Femur (tissue), 1 donor: ENCODE measurements at regions not wholly inside any gene's neighbourhood (a gene's known extent, or its start where the extent isn't known, plus 50 kb on each side); places are given as distances from the start of the nearest gene placed in this dataset.
"Not testable (repeated sequence)": the region's sequence is repeated elsewhere in the genome, so short reads cannot be mapped to it uniquely, and the experiment has no call there.

Experiments used
- DNase-seq: peaks from one replicate; pipeline ENCODE4 v3.0.0-alpha.2; 2017

DNA sequence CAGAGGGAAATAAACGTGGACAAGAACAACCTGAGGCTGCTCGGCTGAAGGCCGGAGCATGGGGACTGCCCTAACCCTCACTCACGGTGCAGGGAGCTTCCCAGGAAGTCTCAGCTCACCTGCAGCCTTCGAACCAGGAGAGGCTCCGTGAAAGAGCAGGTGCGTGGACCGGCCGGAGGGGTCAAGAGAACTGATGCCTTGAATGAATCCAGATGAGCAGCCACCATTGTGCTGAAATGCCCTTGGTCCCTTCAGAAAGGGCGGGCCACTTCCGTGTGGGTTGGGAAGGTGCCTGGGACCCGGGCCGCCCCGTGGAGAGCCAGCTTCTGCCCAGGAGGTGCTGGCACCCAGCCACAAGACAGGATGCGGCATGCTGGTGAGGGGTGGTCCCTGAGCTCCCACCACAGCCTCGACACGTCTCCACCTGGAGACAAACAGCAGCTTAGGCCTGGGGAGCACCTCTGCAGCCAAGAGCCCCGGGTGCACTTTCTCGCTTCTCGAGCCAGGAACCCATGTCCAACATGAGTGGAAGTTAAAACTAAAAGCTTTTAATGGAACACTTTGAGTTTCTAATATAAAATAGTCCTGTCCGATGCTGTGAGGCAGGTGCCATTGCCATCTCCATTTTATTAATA lies 83.5 kb downstream of the TTLL2 start:
- DNase-seq: no peak

- no peak for DNase-seq
Measured at GRCh38 chr6:167409079-167409478, 84.2 kb downstream of the TTLL2 start.

DNA sequence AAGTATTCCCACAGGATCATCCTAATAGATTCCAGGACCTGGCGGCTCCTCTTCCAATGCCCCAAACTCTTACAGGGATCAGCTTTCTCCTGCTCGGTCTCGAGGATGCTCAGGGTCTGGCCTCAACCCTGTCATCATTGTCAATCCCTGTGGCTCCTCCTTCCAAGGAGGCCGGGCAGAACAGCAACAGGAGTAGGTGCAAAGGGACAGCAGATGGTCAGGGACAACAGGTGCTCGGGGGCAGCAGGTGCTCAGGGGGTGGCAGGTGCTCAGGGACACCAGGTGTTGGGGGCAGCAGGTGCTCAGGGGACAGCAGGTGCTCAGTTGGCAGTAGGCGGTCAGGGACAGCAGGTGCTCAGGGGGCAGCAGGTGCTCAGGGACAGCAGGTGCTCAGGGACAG lies 84.8 kb downstream of the TTLL2 start:
- DNase-seq: peak; percentile 16

GRCh38 chr6:167410462-167410861 lies 85.6 kb downstream of the TTLL2 start:
- peak; percentile 11 for DNase-seq

- DNase-seq: no peak
Measured at GRCh38 chr6:167412506-167412905, 87.6 kb downstream of the TTLL2 start.

DNA sequence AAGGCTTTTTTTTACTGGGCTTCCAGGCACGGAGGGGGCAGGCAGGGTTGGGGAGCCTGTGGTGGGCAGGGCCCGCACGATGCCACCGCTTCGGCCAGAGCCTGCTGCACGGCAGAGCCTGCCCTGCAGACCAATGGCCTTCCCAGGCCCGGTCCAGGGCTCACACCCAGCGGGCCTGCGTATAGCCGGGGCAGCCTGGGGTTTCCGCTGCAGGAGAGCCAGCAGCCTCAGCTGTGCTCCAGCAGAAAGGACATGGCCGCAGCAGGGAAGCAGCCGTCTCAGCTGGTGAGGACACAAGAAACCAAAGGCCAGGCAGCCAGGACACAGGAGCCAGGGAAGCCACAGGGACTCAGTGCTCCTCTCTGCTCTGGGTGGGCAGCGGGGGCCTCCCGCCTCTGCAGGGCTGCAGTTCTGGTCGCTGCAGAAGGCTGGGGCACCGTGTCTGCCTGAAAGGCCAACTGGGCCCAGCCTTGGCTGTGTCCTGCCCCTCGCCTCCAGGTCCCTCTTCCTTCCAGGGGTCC lies 90.6 kb downstream of the TTLL2 start:
- no peak for DNase-seq

DNA sequence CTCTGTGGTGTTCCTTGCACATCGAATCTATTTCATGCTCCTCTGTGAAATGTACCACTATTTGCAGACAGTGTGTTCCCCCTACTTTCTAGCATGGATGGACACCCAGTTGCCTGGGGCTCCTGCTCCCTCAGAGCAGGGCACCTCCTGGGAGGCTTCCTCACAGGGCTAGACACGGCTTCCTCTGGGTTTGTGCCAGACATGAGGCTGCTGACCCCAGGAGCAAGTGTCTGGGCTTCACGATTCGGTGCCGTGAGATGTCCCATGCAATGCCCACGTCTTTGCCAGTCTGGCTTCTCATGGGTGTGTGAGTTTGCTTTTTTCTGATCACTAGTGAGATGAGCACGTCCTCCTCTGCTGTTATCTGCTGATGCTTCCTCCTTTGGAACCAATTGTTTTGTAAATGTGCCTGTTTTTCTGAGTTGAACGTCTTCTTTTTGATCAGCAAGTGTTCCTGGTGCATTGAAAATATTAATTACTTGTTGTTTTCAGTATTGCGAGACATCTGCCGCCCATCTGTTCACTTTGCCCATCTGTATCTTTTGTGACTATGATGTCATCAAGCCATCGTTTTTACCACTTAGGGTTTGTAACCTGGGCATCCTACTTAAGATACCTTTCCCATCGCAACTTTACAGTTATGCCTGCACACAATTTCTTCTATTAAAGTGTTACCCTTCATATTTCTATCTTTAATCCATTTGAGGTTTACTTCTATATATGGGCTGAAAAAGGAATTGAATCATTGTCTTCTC lies 92.0 kb downstream of the TTLL2 start:
- DNase-seq: no peak

GRCh38 chr6:167420177-167420576 lies 95.3 kb downstream of the TTLL2 start:
- no peak for DNase-seq

GRCh38 chr6:167420858-167421766 lies 96.2 kb downstream of the TTLL2 start:
- DNase-seq: peak; percentile 6

- not testable (repeated sequence) for DNase-seq
Measured at GRCh38 chr6:167421944-167422343, 97.1 kb downstream of the TTLL2 start.

DNA sequence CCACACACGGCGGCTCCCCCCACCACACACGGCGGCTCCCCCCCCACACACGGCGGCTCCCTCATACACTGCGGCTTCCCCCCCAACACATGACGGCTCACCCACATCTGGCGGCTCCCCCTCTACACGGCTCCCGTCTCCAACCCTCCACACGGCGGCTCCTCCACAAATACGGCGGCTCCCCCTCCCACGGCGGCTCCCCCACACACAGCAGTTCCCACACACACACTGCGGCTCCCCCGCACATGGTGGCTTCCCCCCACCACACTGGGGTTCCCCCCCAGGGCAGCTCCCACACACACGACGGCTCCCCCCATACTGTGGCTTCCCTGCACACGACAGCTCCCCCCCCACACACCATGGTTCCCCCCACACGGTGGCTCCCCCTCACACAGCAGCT lies 98.0 kb downstream of the TTLL2 start:
- no peak for DNase-seq

- no peak for DNase-seq
Measured at GRCh38 chr6:167424060-167424673, 99.3 kb downstream of the TTLL2 start.

- no peak for DNase-seq
Measured at GRCh38 chr6:167424700-167425099, 99.8 kb downstream of the TTLL2 start.

- DNase-seq: no peak
Measured at GRCh38 chr6:167426084-167426483, 101.2 kb downstream of the TTLL2 start.

GRCh38 chr6:167426651-167427050 lies 101.8 kb downstream of the TTLL2 start:
- DNase-seq: no peak

DNA sequence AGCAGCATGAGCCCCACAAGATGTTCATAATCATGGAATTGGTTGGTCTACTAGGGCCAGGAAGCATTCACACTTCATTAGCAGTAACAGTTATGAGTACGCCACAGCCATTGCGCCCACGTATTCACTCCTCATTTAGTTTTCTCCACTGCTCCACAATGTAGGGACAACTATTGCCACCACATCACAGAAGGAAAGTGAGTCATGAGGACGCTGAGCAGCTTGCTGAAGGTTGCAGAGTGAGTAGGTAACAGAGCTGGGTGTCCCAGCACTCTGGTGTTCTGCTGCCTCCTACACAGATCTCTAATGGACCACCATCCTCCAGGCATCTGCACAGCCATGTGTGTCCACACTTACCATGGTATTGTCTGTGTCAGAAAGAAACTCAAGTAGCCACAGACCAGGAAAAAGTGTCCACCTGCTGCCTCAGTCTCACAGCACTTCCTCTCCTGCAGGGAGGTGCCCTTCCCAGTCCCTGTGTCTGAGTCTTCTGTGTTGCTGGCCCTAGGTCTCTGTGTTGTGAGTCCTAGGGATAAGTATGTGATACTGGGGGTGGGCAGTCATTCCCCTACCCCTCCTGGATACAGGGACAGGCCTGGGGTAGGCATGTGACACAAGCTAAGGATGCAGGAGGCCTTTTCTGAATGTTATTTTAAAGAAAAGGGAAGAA lies 103.9 kb downstream of the TTLL2 start:
- DNase-seq: no peak

- DNase-seq: no peak
Measured at GRCh38 chr6:167429353-167429752, 104.5 kb downstream of the TTLL2 start.

- DNase-seq: no peak
Measured at GRCh38 chr6:167435209-167435728, 110.4 kb downstream of the TTLL2 start.

GRCh38 chr6:167437888-167438484 lies 113.1 kb downstream of the TTLL2 start:
- no peak for DNase-seq

DNA sequence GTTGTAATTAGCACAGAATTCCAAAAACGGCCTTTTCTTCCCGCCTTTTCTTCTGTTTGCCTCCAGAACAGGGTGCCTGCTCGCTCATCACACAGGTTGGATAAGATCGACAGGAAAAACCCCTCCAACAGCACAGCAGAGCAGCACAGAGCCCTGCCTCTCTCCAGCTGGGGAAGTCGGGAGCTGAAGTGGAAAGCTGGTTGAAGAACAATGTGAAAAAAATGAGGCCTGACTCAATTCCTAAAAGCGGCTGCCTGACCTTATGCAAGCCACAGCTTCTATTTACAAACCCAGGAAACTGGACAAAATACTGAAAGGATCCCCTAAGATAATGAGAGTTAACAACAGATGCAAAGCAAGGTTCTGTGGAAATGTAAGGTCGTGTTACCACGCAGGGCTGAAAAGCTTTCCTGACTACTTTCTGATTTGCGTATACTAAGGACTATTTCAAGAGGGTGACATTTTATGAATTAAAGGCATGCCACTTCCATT lies 116.9 kb downstream of the TTLL2 start:
- no peak for DNase-seq

GRCh38 chr6:167442245-167442644 lies 117.4 kb downstream of the TTLL2 start:
- no peak for DNase-seq
